GM20431 (cell line): ENCODE measurements at regions not wholly inside any gene's neighbourhood (a gene's known extent, or its start where the extent isn't known, plus 50 kb on each side); places are given as distances from the start of the nearest gene placed in this dataset.

Experiments
- in situ Hi-C: fragments of 300-500 bp; cut with MseI, MboI; formaldehyde crosslinking; loops from one replicate; pipeline ENCODE4 v1.15.0; 2020; ENCODE audit warnings: low sequenced_read_pairs; ENCODE audit not compliant: unreplicated experiment

GRCh38 chr4:111997785-111998184 is 147.5 kb upstream of the FAM241A start:
- in situ Hi-C loops: no loop called here

- in situ Hi-C loops: no loop called here
Observed at GRCh38 chr4:111999801-112000200, 145.5 kb upstream of the FAM241A start.

- in situ Hi-C loops: no loop called here
Observed at GRCh38 chr4:112001041-112001440, 144.2 kb upstream of the FAM241A start.

- in situ Hi-C loops: no loop called here
Observed at GRCh38 chr4:112002248-112002661, 143.0 kb upstream of the FAM241A start.

GRCh38 chr4:112003231-112003907 is 141.9 kb upstream of the FAM241A start:
- in situ Hi-C loops: no loop called here

GRCh38 chr4:112005027-112005426 is 140.2 kb upstream of the FAM241A start:
- in situ Hi-C loops: no loop called here

- in situ Hi-C loops: no loop called here
Observed at GRCh38 chr4:112007391-112007790, 137.9 kb upstream of the FAM241A start.

- in situ Hi-C loops: no loop called here
Observed at GRCh38 chr4:112015960-112016359, 129.3 kb upstream of the FAM241A start.

GRCh38 chr4:112023402-112023950 is 121.8 kb upstream of the FAM241A start:
- in situ Hi-C loops: no loop called here

GRCh38 chr4:112026058-112026457 is 119.2 kb upstream of the FAM241A start:
- in situ Hi-C loops: loop anchor here (25.0 kb wide), 2 partner anchors 389 to 1389 kb away; no protein-coding TSS in a partner anchor

- in situ Hi-C loops: loop anchor here (10.0 to 25.0 kb wide), 3 partner anchors 85 to 1392 kb away; no protein-coding TSS in a partner anchor
Observed at GRCh38 chr4:112029771-112030171, 115.5 kb upstream of the FAM241A start.

GRCh38 chr4:112031712-112032328 is 113.4 kb upstream of the FAM241A start:
- in situ Hi-C loops: loop anchor here (10.0 to 25.0 kb wide), 3 partner anchors 87 to 1395 kb away; no protein-coding TSS in a partner anchor

- in situ Hi-C loops: loop anchor here (10.0 to 25.0 kb wide), 3 partner anchors 92 to 1400 kb away; no protein-coding TSS in a partner anchor
Observed at GRCh38 chr4:112036886-112037285, 108.4 kb upstream of the FAM241A start.

GRCh38 chr4:112038861-112039260 is 106.4 kb upstream of the FAM241A start:
- in situ Hi-C loops: loop anchor here (10.0 to 25.0 kb wide), 3 partner anchors 94 to 1402 kb away; no protein-coding TSS in a partner anchor

- in situ Hi-C loops: loop anchor here (25.0 kb wide), 2 partner anchors 412 to 1412 kb away; no protein-coding TSS in a partner anchor
Observed at GRCh38 chr4:112049119-112049518, 96.1 kb upstream of the FAM241A start.

- in situ Hi-C loops: no loop called here
Observed at GRCh38 chr4:112053825-112054350, 91.4 kb upstream of the FAM241A start.

GRCh38 chr4:112055100-112055499 is 90.2 kb upstream of the FAM241A start:
- in situ Hi-C loops: no loop called here

GRCh38 chr4:112057470-112057869 is 87.8 kb upstream of the FAM241A start:
- in situ Hi-C loops: no loop called here

GRCh38 chr4:112058433-112058832 is 86.8 kb upstream of the FAM241A start:
- in situ Hi-C loops: no loop called here

GRCh38 chr4:112060212-112060611 is 85.0 kb upstream of the FAM241A start:
- in situ Hi-C loops: no loop called here
